GM12874 (cell line): ENCODE measurements at regions not wholly inside any gene's neighbourhood (a gene's known extent, or its start where the extent isn't known, plus 50 kb on each side); places are given as distances from the start of the nearest gene placed in this dataset.

ENCODE experiments used
- TF ChIP-seq, protein P1 (sequence below): IDR thresholded peaks from 2 replicates; pipeline ENCODE4 v1.5.1; 2011; ENCODE audit warnings: low read depth, mild to moderate bottlenecking, control low read depth, low read length, moderate library complexity; ENCODE audit not compliant: insufficient read depth

DNA sequence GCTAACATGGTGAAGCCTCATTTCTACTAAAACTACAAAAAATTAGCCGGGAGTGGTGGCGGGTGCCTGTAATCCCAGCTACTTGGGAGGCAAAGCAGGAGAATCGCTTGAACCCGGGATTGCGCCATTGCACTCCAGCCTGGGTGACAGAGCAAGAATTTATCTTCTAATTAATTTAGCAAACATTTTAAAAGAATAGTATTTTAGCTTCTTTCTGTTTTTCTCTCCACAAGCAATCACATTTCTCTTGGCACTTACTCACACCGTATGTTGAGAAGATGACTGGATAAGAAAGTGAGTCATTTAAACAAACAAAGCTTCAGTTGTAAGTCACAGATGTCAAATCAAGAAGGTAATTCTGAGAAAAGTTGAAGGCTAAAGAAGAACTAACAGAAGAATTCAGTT is 264.0 kb downstream of the ARL4A start:
- TF ChIP-seq, protein P1, sequence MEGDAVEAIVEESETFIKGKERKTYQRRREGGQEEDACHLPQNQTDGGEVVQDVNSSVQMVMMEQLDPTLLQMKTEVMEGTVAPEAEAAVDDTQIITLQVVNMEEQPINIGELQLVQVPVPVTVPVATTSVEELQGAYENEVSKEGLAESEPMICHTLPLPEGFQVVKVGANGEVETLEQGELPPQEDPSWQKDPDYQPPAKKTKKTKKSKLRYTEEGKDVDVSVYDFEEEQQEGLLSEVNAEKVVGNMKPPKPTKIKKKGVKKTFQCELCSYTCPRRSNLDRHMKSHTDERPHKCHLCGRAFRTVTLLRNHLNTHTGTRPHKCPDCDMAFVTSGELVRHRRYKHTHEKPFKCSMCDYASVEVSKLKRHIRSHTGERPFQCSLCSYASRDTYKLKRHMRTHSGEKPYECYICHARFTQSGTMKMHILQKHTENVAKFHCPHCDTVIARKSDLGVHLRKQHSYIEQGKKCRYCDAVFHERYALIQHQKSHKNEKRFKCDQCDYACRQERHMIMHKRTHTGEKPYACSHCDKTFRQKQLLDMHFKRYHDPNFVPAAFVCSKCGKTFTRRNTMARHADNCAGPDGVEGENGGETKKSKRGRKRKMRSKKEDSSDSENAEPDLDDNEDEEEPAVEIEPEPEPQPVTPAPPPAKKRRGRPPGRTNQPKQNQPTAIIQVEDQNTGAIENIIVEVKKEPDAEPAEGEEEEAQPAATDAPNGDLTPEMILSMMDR, result no peak

- TF ChIP-seq, protein P1, result no peak
These were observed 267.1 kb downstream of the ARL4A start for GRCh38 chr7:12954380-12955033.

GRCh38 chr7:12957487-12957886 is 270.1 kb downstream of the ARL4A start:
- TF ChIP-seq, protein P1, result no peak

DNA sequence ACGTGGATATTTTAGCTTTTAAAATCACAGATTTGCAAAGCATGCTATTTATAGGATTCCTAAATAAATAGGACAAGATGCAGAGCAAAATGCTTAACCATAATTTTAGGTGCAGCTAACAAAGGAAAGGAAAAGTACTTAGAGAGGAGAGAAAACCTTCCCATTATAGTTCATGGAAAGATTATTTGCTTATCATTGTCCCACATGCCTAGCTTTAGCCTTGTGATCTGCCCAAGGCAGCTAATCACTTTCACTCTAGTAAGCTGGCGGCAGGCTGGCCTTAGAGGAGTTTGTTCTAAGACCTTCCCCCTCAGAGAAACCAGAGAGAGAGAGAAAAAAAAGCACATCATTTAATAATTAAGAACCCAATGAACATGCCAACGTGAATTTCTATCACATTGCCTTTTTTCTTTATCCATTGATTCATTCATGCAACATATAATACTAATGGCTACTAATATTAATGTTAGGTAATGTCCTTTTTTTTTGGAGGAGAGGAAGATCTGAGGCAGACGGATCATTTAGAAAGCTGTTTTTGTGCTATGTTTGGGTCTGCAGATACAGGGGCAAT is 274.6 kb downstream of the ARL4A start:
- TF ChIP-seq, protein P1, result no peak

- TF ChIP-seq, protein P1, result no peak
These were observed 276.0 kb downstream of the ARL4A start for GRCh38 chr7:12963435-12963834.

GRCh38 chr7:12964836-12965235 is 277.4 kb downstream of the ARL4A start:
- TF ChIP-seq, protein P1, result no peak

- TF ChIP-seq, protein P1, result no peak
These were observed 278.3 kb downstream of the ARL4A start for GRCh38 chr7:12965767-12966166.
